Germinal center (tissue), 1 donor: ENCODE measurements at regions not wholly inside any gene's neighbourhood (a gene's known extent, or its start where the extent isn't known, plus 50 kb on each side); places are given as distances from the start of the nearest gene placed in this dataset.

Experiments used
- DNase-seq: peaks from one replicate; pipeline ENCODE4 v3.0.0; 2012; ENCODE audit warnings: mixed read lengths, low spot score

- DNase-seq = no peak
These were observed 504.2 kb downstream of the RFC3 start for GRCh38 chr13:34322014-34322742.

GRCh38 chr13:34322743-34323074 lies 504.8 kb downstream of the RFC3 start:
- no peak for DNase-seq

DNA sequence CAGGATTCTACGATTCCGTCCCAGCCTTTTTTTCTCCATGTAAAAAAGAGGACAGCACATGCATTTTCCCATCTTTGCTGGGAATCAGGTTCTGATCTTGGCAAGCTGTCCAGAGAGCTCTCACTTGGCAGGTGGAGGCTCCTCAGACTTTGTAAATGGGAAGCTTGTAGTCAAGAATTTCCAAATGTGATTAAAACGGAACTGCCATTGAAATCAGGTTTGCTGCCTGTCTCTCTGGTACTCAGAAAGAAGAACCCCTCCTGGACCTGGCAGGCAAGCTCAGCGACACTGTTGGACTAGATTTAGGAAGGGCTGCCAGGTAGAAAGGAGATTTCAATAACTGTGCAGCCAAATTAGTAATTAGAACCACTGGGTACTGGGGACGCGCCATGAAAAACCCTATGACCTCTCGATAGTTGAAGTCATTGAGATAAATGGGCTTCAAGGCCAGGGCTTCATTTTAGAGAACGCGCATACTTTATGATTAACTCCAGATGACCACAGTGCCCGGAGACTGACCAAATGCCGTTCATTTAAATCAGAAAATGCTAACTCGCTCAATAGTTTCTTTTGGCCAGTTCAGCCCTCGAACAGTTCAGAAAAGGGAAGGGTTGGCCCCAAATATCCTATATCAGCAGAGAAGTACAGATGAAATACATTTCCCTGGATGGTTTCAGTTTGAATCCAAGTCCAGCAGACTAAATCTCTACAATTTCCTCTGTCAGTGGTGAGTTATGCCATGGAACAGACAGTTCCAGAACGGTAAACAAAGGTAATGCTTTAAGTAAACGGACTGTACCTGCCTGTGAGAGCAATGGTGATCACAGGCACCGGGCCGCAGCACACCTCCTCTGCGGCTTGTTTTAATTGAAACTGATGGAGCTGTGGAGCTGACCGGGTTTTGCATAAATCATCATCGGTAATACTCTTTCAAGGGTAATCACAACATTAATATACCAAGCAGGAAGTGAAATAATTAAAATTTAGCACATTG lies 517.4 kb downstream of the RFC3 start:
- no peak for DNase-seq

DNA sequence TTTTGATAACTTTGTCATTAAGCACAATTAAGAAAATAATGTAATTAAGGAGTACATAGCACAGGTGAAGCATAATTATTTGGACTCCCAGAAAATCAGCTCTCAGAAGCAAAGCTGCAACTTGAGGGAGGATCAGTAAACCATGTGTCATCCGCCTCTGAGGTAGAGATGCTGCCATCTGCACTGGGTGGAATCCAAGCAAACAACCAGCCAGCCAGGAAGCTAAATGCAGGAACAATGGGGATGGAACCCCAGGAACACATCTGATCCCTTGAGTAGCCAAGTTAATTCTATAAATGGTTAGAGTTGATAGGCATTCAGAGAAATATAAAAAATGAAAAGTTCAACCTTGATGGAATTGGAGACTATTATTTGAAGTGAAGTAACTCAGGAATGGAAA lies 520.2 kb downstream of the RFC3 start:
- DNase-seq = no peak

DNA sequence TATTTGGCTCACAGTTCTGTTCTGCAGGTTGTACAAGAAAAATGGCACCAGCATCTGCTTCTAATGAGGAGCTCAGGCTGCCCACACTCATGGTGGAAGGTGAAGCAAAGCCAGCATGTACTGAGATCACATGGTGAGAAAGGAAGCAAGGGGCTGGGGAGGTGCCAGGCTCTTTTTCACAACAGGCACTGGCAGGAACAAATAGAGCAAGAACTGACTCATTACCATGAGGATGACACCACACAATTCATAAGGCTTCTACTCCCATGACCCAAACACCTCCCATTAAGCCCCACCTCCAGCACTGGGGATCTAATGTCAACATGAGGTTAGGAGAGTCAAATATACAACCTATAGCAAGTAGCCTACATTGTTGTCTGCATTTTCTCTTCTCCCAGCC lies 522.6 kb downstream of the RFC3 start:
- DNase-seq = no peak

GRCh38 chr13:34343413-34343940 lies 525.5 kb downstream of the RFC3 start:
- no peak for DNase-seq

GRCh38 chr13:34344816-34345215 lies 526.9 kb downstream of the RFC3 start:
- DNase-seq = no peak

DNA sequence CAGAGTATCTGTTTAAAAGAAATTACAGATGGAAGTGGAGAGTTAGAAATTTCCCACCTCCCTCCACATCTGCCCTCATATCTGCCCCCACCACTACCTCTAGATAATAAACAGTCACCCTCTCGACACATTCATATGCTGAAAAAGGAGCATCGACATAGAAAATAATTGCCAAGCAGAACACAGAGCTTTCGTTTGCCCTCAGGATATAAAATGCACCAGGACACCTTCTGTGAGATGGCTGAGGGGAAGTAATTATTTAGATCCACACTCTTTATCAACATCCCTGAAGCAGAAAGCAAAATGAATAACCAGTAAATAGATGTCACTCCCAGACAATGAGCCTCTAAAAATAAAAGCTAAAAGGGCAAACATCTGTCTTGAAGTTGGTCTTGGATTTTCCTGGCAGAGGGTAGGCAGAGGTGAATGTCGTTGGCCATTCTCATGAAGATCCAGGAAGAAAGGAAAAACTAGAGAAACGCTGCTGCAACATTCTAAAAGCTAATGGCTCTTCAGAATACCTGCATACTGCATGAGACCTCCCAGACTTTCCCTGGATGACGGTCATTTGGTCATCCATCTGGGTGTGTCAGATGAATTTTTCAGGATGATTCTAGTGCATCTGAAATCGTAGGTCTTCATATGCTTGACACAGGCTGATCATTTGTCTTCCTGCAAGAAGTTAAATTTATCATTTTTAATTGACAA lies 527.5 kb downstream of the RFC3 start:
- no peak for DNase-seq

DNA sequence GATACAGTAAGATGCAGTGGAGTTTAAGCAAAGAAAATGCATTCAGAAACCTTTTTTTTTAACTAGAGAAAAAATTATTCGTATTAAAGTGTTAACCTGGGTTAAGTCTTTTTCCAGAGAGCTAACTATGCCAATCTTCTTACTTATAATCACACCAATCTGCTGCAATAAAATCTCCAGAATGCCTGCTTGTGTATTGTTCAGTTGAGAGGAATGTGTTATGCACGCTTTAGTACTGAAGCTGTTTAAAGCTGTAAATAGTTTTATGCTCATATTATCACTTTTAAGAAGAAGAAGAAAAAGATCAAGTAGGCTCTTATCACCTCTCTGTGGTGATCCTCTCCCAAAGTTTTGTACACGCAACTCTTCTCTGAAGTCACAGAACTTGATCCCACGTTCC lies 528.7 kb downstream of the RFC3 start:
- no peak for DNase-seq

DNA sequence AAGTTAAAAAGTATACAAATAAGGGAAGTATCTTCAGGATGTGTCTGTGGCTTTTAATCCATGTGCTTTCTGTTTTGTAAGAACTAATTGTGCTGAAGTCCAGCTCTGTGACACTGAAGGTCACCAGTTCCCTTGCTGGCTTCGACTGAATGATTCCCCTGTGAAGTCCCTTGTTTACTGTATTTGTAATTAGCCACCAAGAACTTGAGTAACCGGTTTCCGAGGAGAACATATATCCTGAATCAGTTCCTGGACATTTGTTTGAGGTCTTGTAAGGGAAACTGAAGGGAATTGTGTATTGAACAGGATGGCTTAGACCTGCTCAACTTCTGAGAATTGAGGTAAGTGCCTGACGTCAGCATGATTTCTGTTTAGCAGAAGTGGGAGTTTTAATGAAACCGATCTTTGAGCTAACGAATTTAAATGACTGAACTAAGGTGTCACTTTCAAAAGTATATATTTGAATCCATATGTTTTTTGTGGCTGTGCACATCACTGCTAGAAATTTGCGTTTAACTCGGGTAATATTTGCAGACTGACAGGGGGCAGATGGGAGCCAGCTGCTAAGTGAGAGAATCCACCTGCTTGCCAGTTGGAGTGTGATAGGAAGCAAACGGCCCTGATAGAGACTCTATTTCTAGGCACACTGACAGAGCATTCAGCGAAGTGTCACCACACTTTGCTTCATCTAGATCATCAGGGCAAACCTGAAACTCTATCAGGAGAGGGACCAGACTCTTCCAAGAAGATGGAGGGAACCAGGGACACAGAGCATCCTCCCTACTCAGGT lies 530.0 kb downstream of the RFC3 start:
- no peak for DNase-seq

GRCh38 chr13:34349091-34349722 lies 531.3 kb downstream of the RFC3 start:
- DNase-seq = no peak

DNA sequence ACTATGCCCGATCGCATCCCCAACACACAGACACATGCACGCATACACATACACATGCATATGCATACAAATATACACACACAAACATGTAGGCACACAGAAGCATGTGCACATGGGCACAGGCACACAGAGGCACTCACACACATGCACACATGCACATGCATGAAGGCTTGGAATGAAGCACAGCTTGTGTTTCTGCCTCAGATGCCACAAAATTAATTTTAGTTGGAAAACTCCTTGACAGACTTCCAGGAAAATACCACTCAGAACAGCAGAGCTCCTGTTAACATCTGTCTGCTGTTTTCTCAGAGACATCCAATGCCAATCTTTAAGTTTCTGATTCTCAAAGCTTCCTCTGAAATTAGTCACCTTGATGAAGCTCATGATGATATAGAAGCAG lies 532.7 kb downstream of the RFC3 start:
- DNase-seq = no peak

DNA sequence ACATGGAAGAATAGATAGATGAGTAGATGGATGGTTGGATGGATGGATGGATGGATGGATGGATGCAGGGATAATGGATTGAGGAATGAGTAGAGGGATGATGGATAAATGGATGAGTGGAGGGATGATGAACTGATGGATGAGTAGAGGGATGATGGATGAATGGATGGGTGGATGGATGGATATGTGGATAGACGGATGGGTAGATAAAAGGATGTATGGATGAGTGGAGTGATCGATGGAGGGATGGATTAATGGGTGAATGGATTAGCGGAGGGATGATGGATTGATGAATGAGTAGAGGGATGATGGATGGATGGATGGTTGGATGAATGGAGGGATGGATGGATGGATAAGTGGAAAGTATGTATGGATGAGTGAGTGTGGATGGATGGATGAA lies 533.2 kb downstream of the RFC3 start:
- no peak for DNase-seq

DNA sequence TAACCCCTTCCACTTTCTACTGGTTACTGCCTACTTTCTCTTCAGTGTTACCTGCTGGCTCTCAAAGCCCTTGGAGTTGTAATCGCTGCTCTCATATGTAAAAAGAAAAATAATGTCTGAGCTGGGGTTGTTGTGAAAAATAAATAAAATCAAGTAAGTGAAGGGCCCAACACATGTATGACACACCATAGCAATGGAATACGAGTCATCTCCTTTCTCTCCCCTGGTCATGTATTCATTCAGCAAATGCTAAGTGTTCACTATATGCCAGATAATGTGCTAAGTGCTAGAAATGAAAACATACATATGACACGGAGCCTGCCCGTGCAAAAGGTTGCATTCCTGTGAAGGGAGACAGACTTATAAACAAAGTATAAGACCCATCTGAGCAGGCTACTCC lies 535.0 kb downstream of the RFC3 start:
- no peak for DNase-seq

DNA sequence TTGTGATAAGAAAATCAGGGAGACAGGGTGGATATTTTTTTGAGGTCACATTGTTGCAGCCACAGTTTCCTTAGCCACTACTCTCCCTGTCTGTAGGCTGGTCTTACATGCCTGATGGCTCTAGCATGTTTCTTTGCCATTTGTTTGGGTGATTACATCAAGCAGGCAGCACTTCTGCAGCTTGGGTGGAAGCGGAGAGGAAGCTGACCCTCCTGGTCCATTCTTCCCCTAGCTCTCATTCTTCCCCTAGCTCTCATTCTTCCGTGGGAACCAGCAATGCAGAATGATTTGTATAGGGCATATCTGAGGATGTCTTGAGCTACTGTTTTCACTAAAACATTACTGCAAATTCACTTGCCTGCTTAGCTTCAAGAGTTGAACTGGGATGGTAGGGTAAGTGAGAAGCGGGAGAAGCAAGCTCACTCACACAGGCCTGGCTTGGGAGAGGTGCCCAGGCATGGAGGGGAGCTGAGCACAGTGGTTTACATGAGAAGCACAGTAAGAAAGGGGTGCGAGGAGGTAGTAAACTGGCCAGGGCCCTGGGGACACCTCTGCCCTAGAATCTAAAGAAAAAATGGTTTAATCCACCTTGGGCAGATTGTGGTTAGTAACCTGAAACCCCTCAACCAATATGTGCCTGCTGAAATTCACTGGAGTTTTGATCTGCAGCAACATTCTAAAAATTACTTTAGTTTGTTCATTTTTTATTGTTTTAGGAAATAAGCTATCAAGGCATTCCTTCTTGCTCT lies 538.9 kb downstream of the RFC3 start:
- no peak for DNase-seq

DNA sequence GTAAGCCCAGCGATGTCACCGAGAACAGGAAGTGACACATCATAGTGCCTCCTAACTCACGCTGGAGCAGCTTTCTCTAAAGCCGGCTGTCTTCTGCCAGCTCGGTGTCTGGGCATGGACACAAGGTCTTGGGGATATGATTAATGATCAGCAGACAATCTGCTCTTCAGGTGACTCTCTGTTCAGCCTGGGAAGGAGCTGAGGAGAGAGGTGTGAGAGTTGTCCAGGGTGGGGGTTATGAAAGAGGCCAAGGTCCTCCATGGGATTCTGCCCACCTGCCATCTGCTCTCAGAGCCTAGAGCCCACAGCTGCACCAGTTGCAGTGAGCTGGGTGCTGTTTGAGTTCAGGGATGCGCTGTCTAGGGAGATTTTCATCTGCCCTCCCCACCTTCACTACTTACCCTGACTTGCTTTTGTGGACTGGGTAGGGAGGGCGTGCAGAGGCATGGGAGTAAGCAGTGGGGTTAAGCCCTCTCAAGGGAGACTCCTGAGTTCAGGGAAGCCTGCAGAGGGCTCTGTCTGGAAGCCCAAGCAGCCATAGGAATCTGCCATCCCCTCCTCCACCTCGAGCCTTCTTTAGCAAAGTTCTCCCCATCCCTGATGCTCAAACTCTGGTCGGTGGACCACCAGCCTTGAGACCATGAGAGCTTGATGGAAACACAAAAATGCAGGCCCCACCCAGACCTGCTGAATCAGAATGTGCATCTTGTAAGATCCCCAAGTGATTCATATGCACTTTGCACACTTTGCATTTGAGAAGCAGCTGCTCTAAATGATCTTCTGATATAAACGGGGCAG lies 539.7 kb downstream of the RFC3 start:
- no peak for DNase-seq

- no peak for DNase-seq
These were observed 541.0 kb downstream of the RFC3 start for GRCh38 chr13:34358811-34359513.

- DNase-seq = no peak
These were observed 542.8 kb downstream of the RFC3 start for GRCh38 chr13:34360702-34361101.

DNA sequence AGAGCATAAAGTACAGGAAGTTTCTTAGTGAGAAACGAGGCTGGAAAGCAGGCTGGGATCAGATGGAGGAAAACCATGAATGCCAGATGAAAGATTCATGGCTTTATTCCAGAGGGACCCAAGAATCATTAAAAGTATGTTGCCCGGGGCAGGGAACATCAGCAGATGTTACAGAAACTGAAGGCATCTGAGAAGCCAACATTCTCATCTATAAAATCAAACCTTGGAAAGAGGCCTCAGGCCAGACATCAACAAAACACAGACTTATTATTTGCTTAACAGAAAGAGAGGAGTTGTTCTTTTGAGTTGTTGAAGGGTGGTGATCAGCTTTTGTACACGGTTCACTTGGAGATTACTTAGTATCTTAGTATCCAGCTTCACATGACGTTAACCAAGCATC lies 543.6 kb downstream of the RFC3 start:
- no peak for DNase-seq
